AG08396 (cell line): ENCODE measurements at regions not wholly inside any gene's neighbourhood (a gene's known extent, or its start where the extent isn't known, plus 50 kb on each side); places are given as distances from the start of the nearest gene placed in this dataset.
"Not testable (repeated sequence)": the region's sequence is repeated elsewhere in the genome, so short reads cannot be mapped to it uniquely, and the experiment has no call there.

Source experiments
- DNase-seq: peaks from one replicate; pipeline ENCODE4 v3.0.0; 2012; ENCODE audit warnings: low spot score, mixed read lengths

GRCh38 chr12:111271674-111272418 is 97.0 kb downstream of the PHETA1 start:
- DNase-seq = no peak

- no peak for DNase-seq
Measured at GRCh38 chr12:111270774-111271173, 98.1 kb downstream of the PHETA1 start.

- DNase-seq = no peak
Measured at GRCh38 chr12:111270239-111270638, 98.7 kb downstream of the PHETA1 start.

- no peak for DNase-seq
Measured at GRCh38 chr12:111269718-111270117, 99.2 kb downstream of the PHETA1 start.

- peak; percentile 29 for DNase-seq
Measured at GRCh38 chr12:111268738-111269572, 99.9 kb downstream of the PHETA1 start.

GRCh38 chr12:111267144-111267543 is 101.8 kb downstream of the PHETA1 start:
- DNase-seq = no peak

- DNase-seq = no peak
Measured at GRCh38 chr12:111261911-111262676, 106.8 kb downstream of the PHETA1 start.

- no peak for DNase-seq
Measured at GRCh38 chr12:111260732-111261131, 108.2 kb downstream of the PHETA1 start.

- no peak for DNase-seq
Measured at GRCh38 chr12:111259231-111259630, 109.7 kb downstream of the PHETA1 start.

- not testable (repeated sequence) for DNase-seq
Measured at GRCh38 chr12:111258081-111258480, 110.8 kb downstream of the PHETA1 start.

GRCh38 chr12:111257435-111257902 is 111.4 kb downstream of the PHETA1 start:
- no peak for DNase-seq

- DNase-seq = no peak
Measured at GRCh38 chr12:111256629-111257434, 112.1 kb downstream of the PHETA1 start.

GRCh38 chr12:111255261-111255660 is 113.6 kb downstream of the PHETA1 start:
- no peak for DNase-seq

GRCh38 chr12:111254106-111254505 is 114.8 kb downstream of the PHETA1 start:
- DNase-seq = no peak

- DNase-seq = no peak
Measured at GRCh38 chr12:111253213-111253612, 115.7 kb downstream of the PHETA1 start.

- DNase-seq = no peak
Measured at GRCh38 chr12:111251787-111252186, 117.1 kb downstream of the PHETA1 start.

GRCh38 chr12:111251058-111251730 is 117.7 kb downstream of the PHETA1 start:
- no peak for DNase-seq

GRCh38 chr12:111250251-111250881 is 118.5 kb downstream of the PHETA1 start:
- DNase-seq = no peak

- no peak for DNase-seq
Measured at GRCh38 chr12:111249757-111250156, 119.1 kb downstream of the PHETA1 start.

- no peak for DNase-seq
Measured at GRCh38 chr12:111249018-111249370, 119.9 kb downstream of the PHETA1 start.
